ENCODE measurements at regions not wholly inside any gene's neighbourhood (a gene's known extent, or its start where the extent isn't known, plus 50 kb on each side); places are given as distances from the start of the nearest gene placed in this dataset.

DNA sequence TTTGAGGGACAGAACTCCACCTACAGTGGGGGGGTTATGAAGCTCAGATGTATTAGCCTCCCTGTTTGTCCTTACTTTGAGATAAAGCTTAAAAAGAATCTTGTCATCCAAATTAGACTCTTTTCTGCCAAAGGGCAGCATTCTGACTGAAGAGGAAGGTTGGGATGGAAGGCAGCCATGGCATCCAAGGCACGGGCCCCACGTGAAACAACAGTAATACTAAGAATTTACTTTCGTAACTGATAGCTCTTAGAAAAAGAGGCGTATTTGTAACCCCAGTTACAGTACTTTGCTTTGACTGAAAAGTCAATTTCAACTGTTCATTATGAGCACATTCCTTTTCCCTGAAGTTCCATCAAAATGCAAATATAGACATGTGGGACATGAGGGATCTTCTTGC is 168.5 kb downstream of the ARRDC3 start:
- Histone ChIP-seq H3K27ac (no peak overlapping the region), H3K4me3 (no peak overlapping the region)
